GM18870 (cell line): ENCODE measurements at regions not wholly inside any gene's neighbourhood (a gene's known extent, or its start where the extent isn't known, plus 50 kb on each side); places are given as distances from the start of the nearest gene placed in this dataset.

ENCODE experiments used
- ATAC-seq: cut with Tn5 transposase; IDR thresholded peaks from one replicate; pipeline ENCODE4 v1.9.1; 2021; ENCODE audit warnings: moderate library complexity; ENCODE audit not compliant: unreplicated experiment

GRCh38 chr2:176597916-176598315, 328.7 kb downstream of the MTX2 start:
- no peak for ATAC-seq

- ATAC-seq: no peak
Observed at GRCh38 chr2:176598351-176598750, 329.1 kb downstream of the MTX2 start.

- ATAC-seq: no peak
Observed at GRCh38 chr2:176599796-176600485, 330.7 kb downstream of the MTX2 start.

DNA sequence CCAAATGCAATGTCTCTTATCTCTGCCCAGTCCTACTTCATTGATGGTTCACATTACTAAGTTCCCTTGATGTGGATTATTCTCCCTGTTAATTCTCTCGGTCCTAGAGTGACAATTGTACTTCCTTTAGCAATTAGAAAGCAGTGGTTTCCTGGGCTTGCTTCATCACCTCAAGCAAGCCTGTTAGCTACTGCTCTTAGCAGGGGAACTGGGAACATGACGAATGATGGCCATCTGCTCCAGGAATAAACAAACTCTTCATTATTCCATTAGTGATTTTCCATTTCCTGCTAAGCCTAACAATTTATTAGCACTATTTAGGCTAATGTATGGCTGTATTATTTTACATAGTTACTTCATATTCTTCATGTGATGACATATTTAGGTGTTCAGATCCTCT, 331.8 kb downstream of the MTX2 start:
- no peak for ATAC-seq

DNA sequence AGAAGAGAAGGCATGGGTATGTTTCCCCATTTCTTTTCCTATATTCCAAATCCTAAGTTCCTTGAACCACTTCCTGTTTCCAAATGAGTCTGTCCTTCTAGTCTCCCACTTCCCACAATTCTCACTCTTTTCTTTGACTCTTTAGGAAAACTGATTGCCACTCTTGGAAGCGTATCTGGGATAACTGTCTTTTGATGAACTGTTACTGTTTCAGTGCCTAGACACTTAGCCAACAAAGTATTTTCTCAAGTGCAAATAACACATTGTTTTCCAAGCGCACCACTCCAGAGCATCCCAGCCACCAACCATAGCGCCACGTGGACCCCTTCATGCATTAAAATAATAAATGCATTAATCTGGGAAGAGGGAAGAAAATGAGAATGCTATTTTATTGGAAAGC, 342.8 kb downstream of the MTX2 start:
- no peak for ATAC-seq

DNA sequence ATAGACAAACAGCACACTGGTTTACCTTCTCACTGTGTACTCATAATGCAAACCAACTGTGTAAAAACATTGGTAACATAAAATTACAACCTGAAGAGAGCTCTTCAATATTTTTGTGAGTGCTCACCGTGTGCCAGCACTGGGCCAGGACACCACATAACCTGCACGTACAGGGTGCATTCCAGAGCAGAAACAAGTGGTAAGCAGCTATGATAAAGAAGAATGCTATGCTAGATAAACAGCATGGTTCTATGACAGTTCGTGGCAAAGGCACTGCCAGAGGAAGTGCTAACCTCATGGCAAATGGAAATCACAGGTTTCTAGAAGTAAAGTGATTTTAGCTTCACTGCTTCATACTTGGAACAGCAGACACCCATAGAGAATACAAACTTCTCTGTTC, 343.5 kb downstream of the MTX2 start:
- ATAC-seq: no peak

GRCh38 chr2:176613323-176613987, 344.2 kb downstream of the MTX2 start:
- no peak for ATAC-seq

DNA sequence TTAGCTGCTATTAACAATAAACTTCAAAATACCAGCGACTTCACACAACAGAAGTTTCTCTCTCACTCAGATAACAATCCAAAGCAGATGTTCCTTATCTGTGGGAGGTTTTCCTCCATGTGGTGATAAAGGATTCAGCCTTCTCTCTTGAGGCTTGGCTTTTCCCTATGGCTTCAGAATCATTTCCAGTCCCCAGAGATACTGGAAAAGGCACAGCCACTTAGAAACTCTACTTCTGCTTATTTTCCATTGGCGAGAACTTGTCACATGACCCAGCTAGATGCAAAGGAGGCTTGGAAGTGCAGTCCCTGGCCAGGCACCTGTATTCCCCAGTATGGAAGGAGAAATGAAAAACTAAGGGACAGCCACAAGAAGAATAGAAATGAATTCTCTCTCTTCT, 344.8 kb downstream of the MTX2 start:
- ATAC-seq: no peak

DNA sequence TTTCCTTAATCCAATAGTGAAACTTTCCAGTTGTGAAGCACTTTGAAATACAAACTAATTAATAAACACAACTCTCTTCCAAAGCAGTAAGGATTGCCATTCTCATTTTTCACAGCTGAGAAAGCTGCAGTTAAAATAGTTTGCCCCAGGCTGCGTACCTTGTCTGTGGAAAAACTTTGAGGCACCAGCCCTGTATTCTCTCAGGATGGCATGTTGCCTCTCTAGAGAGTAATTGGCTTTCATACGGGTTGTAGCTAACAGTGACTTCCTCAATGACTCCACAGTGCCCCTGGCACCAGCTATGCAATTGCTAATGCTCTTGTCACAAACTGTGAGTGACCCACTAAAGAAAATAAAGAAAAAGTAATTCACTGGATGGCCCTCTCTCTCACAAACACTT, 345.7 kb downstream of the MTX2 start:
- ATAC-seq: no peak

GRCh38 chr2:176619504-176619903, 350.3 kb downstream of the MTX2 start:
- no peak for ATAC-seq

GRCh38 chr2:176621350-176621749, 352.1 kb downstream of the MTX2 start:
- ATAC-seq: no peak

DNA sequence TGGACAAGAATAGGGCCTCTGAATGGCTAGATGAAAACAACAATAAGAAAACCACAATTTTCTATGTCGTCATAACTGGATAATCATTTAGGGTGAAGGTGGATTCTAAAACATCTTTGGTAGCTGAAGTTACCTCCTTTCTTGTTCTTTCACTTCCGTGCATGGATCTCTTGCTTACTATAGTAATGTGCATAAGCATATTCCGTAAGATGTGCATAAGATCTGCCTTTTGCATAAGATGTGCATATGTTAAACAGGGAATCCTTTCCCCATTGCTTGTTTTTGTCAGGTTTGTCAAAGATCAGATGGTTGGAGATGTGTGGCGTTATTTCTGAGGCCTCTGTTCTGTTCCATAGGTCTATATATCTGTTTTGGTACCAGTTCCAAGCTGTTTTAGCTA, 353.6 kb downstream of the MTX2 start:
- ATAC-seq: no peak

GRCh38 chr2:176626796-176627195, 357.6 kb downstream of the MTX2 start:
- ATAC-seq: no peak

- no peak for ATAC-seq
Observed at GRCh38 chr2:176628438-176628837, 359.2 kb downstream of the MTX2 start.

DNA sequence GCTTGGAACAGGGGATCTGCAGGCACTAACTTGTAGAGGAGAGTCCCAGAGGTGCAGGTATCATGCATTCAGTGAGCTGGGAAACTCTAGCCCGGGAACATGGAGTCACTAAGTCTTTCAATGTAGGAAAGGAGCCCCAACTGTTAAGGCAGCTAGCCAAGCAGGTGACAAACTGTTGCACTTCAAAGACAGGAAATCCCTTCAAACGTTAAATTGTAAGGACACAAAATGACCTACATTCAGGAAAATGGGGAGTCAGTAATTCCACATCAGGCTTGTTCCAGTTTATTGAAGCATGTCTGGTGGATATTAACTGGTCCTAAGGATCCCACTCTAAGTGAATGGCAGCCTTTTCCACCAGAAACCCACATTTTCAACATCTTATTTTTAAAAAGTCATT, 364.5 kb downstream of the MTX2 start:
- no peak for ATAC-seq

DNA sequence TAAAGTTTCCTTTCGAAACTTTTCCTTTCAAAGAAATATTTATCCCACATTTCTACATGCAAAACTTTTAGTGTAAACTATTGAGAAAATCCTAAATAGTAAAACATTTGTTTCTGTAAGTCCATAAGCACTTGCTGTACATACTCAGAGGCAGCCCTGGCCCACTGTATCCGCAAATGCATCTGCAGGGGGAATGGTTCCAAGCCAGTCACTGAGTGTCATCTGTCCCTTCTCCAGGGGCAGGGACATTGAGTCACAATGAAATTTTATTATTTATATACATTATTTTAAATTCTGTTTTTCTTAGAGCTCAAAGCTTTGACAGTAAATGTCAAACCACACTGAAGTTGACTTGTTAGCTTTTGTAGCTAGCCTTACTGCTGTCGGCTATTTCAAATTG, 367.2 kb downstream of the MTX2 start:
- no peak for ATAC-seq

- ATAC-seq: no peak
Observed at GRCh38 chr2:176637142-176637485, 367.9 kb downstream of the MTX2 start.

GRCh38 chr2:176637486-176638166, 368.4 kb downstream of the MTX2 start:
- no peak for ATAC-seq

DNA sequence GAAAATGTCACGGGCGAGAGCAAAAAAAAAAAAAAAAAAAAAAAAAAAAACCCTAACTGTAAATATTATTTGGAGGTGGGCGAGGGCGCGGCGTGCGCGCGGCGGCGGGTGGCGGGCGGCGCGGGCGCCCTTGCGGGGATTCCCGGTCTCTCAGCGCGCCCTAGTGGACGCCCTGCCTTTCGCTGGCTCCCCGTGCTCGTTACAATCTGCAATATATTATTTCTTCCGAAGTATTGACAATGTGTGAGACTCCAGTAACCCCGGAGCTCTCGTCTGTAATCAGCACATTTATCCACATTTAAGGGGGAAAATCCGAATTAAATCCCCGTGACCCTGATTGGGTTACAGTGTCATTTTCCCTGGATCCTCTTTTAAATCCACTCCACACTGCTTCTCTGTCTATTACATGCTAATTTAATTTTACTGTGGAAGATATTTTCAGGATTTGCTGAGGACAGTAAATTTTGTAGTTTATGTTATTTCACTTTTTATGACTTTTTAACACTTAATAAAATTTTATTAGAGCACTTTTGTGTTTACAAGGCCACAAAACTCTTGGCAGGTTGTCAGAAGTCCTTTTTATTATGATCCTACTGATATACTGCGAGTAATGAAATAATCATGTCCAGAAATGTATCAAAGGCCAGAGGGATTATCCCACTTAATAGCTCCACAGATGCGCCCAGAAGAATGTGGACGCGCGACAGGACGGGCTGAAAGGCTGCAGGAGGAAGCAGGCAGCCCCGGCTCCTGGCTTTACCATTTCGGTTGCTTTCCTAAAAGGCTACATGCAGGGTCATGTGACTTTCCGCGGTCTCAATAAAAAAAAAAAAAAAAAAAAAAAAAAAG, 369.1 kb downstream of the MTX2 start:
- no peak for ATAC-seq

DNA sequence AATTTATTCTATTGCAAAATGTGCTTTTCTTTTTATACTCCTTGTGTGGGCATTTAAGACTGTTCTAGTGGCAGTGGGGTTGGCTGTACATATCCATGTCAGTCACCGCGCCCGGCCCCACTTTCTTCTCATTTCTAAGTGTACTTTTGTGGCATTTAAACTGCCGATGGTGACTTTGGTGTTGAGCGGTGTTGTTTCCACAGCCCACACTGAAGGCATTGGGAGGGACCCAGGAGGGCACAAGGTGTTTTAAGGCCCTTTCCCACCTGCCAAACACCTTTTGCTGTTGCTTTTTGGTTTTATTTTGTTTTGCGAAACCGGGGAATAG, 369.7 kb downstream of the MTX2 start:
- no peak for ATAC-seq

- no peak for ATAC-seq
Observed at GRCh38 chr2:176639671-176640070, 370.4 kb downstream of the MTX2 start.

- no peak for ATAC-seq
Observed at GRCh38 chr2:176641436-176641835, 372.2 kb downstream of the MTX2 start.
